Caco-2 (cell line): ENCODE measurements at regions not wholly inside any gene's neighbourhood (a gene's known extent, or its start where the extent isn't known, plus 50 kb on each side); places are given as distances from the start of the nearest gene placed in this dataset.

Source experiments
- BruUV-seq: library from RNA; stranded (reverse); fragments of 400-500 nt; replicated peaks from 2 replicates; lab custom pipeline; 2021; lab: Mats Ljungman, UMichigan
- CTCF ChIA-PET: fragments of 300-600 bp; sonication (Branson Sonifier 250); formaldehyde crosslinking; loops from one replicate; lab custom pipeline; 2022; ENCODE audit warnings: antibody characterized with exemption; lab: Charles Lee
- POLR2A ChIA-PET: fragments of 300-600 bp; sonication (Branson Sonifier 250); formaldehyde crosslinking; loops from one replicate; lab custom pipeline; 2022; ENCODE audit warnings: antibody characterized with exemption; lab: Charles Lee
- DNase-seq, 2 experiments: peaks; one replicate each; pipeline versions ENCODE4 v3.0.0 to v3.0.0-alpha.2; 2020 to 2022
- H3K27me3 ChIP-seq: replicated peaks from 2 replicates; pipeline ENCODE4 v1.6.0; 2011; ENCODE audit warnings: low read length; ENCODE audit not compliant: control insufficient read depth, insufficient read depth
- H3K36me3 ChIP-seq: 2 replicates; pipeline ENCODE4 v1.5.1; 2011; ENCODE audit warnings: low read length; ENCODE audit not compliant: control insufficient read depth, insufficient read depth
- H3K4me1 ChIP-seq: fragments of 250-450 bp; sonication (Bioruptor Pico); 2 replicates; pipeline ENCODE4 v1.5.1; 2020; ENCODE audit warnings: mild to moderate bottlenecking
- H3K4me3 ChIP-seq: 2 replicates; pipeline ENCODE4 v1.5.1; 2011; ENCODE audit warnings: low read depth, mild to moderate bottlenecking, control low read depth, low read length
- H3K9me3 ChIP-seq: fragments of 250-450 bp; sonication (Bioruptor Pico); 2 replicates; pipeline ENCODE4 v1.5.1; 2020; ENCODE audit warnings: mild to moderate bottlenecking, moderate library complexity
- H3K27ac Mint-ChIP-seq: one replicate; pipeline ENCODE4 v1.8.0; 2022; ENCODE audit warnings: mixed read lengths; ENCODE audit not compliant: unreplicated experiment
- H3K27me3 Mint-ChIP-seq: one replicate; pipeline ENCODE4 v1.8.0; 2022; ENCODE audit warnings: mixed read lengths; ENCODE audit not compliant: insufficient read depth, unreplicated experiment
- H3K36me3 Mint-ChIP-seq: one replicate; pipeline ENCODE4 v1.8.0; 2022; ENCODE audit warnings: mild to moderate bottlenecking, mixed read lengths; ENCODE audit not compliant: insufficient read depth, unreplicated experiment
- H3K4me1 Mint-ChIP-seq: one replicate; pipeline ENCODE4 v1.8.0; 2022; ENCODE audit warnings: low read depth, mixed read lengths; ENCODE audit not compliant: unreplicated experiment
- H3K4me3 Mint-ChIP-seq: one replicate; pipeline ENCODE4 v1.8.0; 2022; ENCODE audit warnings: mild to moderate bottlenecking, moderate library complexity, mixed read lengths; ENCODE audit not compliant: unreplicated experiment
- H3K9me3 Mint-ChIP-seq: one replicate; pipeline ENCODE4 v1.8.0; 2022; ENCODE audit warnings: mixed read lengths; ENCODE audit not compliant: unreplicated experiment
- intact Hi-C: fragments of 100-400 bp; cut with micrococcal nuclease; formaldehyde crosslinking; loops from one replicate; pipeline ENCODE4 v1.10.0; 2022; ENCODE audit not compliant: unreplicated experiment
- TF ChIP-seq, protein P1 (sequence below), 2 experiments: fragments of 200-600 bp in 1 of 2; IDR thresholded peaks; 1 replicate in 1 of 2; 2 replicates in 1 of 2; pipeline versions ENCODE4 v1.5.1 to v1.8.0; 2011 to 2022; ENCODE audit warnings: antibody characterized with exemption in 1 of 2, control low read depth in 1 of 2, inconsistent platforms in 1 of 2, low read depth in 1 of 2, low read length in 1 of 2, mild to moderate bottlenecking in 1 of 2, moderate library complexity in 1 of 2; ENCODE audit not compliant: insufficient read depth in 1 of 2, severe bottlenecking in 1 of 2, unreplicated experiment in 1 of 2

- Mint-ChIP-seq H3K27ac (no peak overlapping the region), H3K27me3 (no peaks in the 10 kb centered on the region), H3K9me3 (no peaks in the 10 kb centered on the region), H3K4me3 (no peak overlapping the region), H3K36me3 (no peaks in the 10 kb centered on the region), H3K4me1 (no peaks in the 10 kb centered on the region)
- intact Hi-C loops, result no loop called here
- H3K4me3 ChIP-seq, result no peak overlapping the region
- BruUV-seq, result no TSS peak
- no peak for DNase-seq
- no peaks in the 10 kb centered on the region for H3K36me3 ChIP-seq
- H3K9me3 ChIP-seq, result no peaks in the 10 kb centered on the region
- CTCF ChIA-PET, result no interaction called here
- no peaks in the 10 kb centered on the region for H3K27me3 ChIP-seq
- TF ChIP-seq, protein P1, sequence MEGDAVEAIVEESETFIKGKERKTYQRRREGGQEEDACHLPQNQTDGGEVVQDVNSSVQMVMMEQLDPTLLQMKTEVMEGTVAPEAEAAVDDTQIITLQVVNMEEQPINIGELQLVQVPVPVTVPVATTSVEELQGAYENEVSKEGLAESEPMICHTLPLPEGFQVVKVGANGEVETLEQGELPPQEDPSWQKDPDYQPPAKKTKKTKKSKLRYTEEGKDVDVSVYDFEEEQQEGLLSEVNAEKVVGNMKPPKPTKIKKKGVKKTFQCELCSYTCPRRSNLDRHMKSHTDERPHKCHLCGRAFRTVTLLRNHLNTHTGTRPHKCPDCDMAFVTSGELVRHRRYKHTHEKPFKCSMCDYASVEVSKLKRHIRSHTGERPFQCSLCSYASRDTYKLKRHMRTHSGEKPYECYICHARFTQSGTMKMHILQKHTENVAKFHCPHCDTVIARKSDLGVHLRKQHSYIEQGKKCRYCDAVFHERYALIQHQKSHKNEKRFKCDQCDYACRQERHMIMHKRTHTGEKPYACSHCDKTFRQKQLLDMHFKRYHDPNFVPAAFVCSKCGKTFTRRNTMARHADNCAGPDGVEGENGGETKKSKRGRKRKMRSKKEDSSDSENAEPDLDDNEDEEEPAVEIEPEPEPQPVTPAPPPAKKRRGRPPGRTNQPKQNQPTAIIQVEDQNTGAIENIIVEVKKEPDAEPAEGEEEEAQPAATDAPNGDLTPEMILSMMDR (IDR thresholded peaks at IDR 0.05; ENCODE audit: insufficient read depth in 1 of 2, low read depth in 1 of 2, low read length in 1 of 2, severe bottlenecking in 1 of 2, unreplicated experiment in 1 of 2), result no peak
- no peaks in the 10 kb centered on the region for H3K4me1 ChIP-seq
- POLR2A ChIA-PET, result no interaction called here
These were observed 1023.4 kb downstream of the TLE4 start for GRCh38 chr9:80595192-80595591.

DNA sequence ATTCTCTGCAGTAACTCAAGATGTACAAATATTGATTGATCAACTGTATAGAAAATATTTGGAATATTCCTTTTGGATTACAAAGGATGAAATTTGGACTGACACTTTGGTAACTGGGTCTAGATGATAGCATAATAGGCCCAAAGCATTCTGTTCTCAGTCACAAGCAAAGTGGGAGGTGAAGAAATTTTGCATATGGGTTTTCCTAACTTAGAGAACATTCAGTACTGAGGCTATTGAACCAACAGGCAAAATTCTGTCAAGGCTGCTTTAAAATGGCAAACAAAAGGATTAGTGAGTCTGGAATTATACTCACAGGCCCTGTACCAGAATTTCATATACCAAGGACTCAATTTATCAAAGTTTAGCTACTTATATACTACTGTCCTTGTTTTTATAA lies 1020.6 kb downstream of the TLE4 start:
- ChIA-PET POLR2A (no interaction called here), CTCF (no interaction called here)
- H3K27ac Mint-ChIP-seq, result no peak overlapping the region
- no peaks in the 10 kb centered on the region for H3K9me3 Mint-ChIP-seq
- Histone ChIP-seq H3K4me3 (no peak overlapping the region), H3K9me3 (no peaks in the 10 kb centered on the region), H3K36me3 (no peaks in the 10 kb centered on the region), H3K27me3 (no peaks in the 10 kb centered on the region), H3K4me1 (no peaks in the 10 kb centered on the region)
- no peaks in the 10 kb centered on the region for H3K4me1 Mint-ChIP-seq
- H3K4me3 Mint-ChIP-seq, result no peak overlapping the region
- intact Hi-C loops, result no loop called here
- TF ChIP-seq, protein P1 (IDR thresholded peaks at IDR 0.05; ENCODE audit: insufficient read depth in 1 of 2, low read depth in 1 of 2, low read length in 1 of 2, severe bottlenecking in 1 of 2, unreplicated experiment in 1 of 2), result no peak
- no peak for DNase-seq
- no peaks in the 10 kb centered on the region for H3K27me3 Mint-ChIP-seq
- BruUV-seq, result no TSS peak
- H3K36me3 Mint-ChIP-seq, result no peaks in the 10 kb centered on the region

DNA sequence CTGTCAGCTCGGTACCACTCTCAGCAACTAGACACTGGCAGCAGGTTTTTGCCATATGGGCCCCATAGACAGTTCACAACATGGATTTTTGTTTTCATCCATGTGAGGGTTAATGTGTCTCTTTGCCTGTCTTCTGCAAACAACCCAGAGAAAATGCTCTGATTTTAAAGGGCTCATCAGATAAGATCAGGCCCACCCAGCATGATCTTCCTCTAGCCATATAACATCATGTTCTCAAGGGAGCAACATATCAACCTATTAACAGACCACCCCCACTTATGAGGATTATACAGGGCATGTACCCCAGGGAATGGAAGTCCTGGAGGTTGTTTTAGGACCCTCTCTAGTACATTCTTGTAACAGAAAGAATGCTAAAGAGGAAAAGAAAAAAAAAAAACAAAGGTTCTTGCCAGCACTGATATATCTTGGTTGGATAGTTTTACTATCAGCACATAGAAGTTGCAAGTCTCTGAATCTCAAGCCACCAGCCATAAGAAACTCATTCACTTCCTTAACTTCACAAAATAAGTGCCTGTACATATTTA lies 1015.1 kb downstream of the TLE4 start:
- H3K27ac Mint-ChIP-seq, result no peak overlapping the region
- TF ChIP-seq, protein P1 (IDR thresholded peaks at IDR 0.05; ENCODE audit: insufficient read depth in 1 of 2, low read depth in 1 of 2, low read length in 1 of 2, severe bottlenecking in 1 of 2, unreplicated experiment in 1 of 2), result no peak
- Histone ChIP-seq H3K36me3 (no peaks in the 10 kb centered on the region), H3K9me3 (no peaks in the 10 kb centered on the region), H3K4me1 (no peaks in the 10 kb centered on the region), H3K27me3 (no peaks in the 10 kb centered on the region), H3K4me3 (no peak overlapping the region)
- ChIA-PET CTCF (no interaction called here), POLR2A (no interaction called here)
- DNase-seq, result no peak
- intact Hi-C loops, result no loop called here
- H3K9me3 Mint-ChIP-seq, result no peaks in the 10 kb centered on the region
- H3K4me1 Mint-ChIP-seq, result no peaks in the 10 kb centered on the region
- H3K27me3 Mint-ChIP-seq, result no peaks in the 10 kb centered on the region
- H3K4me3 Mint-ChIP-seq, result no peak overlapping the region
- BruUV-seq, result no TSS peak
- H3K36me3 Mint-ChIP-seq, result no peaks in the 10 kb centered on the region
